ENCODE measurements at regions not wholly inside any gene's neighbourhood (a gene's known extent, or its start where the extent isn't known, plus 50 kb on each side); places are given as distances from the start of the nearest gene placed in this dataset.

GRCh38 chr2:144165599-144166250, 354.2 kb downstream of the ZEB2 start:
- TF ChIP-seq, protein P1, sequence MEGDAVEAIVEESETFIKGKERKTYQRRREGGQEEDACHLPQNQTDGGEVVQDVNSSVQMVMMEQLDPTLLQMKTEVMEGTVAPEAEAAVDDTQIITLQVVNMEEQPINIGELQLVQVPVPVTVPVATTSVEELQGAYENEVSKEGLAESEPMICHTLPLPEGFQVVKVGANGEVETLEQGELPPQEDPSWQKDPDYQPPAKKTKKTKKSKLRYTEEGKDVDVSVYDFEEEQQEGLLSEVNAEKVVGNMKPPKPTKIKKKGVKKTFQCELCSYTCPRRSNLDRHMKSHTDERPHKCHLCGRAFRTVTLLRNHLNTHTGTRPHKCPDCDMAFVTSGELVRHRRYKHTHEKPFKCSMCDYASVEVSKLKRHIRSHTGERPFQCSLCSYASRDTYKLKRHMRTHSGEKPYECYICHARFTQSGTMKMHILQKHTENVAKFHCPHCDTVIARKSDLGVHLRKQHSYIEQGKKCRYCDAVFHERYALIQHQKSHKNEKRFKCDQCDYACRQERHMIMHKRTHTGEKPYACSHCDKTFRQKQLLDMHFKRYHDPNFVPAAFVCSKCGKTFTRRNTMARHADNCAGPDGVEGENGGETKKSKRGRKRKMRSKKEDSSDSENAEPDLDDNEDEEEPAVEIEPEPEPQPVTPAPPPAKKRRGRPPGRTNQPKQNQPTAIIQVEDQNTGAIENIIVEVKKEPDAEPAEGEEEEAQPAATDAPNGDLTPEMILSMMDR (conservative IDR thresholded peaks at IDR 0.05), result no peak
- no peak for TF ChIP-seq ZFX (IDR thresholded peaks at IDR 0.05)

Data from C4-2B (cell line).